K562 (cell line): ENCODE measurements at regions not wholly inside any gene's neighbourhood (a gene's known extent, or its start where the extent isn't known, plus 50 kb on each side); places are given as distances from the start of the nearest gene placed in this dataset.

Source experiments
- CBFA2T3 ChIP-seq: fragments of 450-650 bp; IDR thresholded peaks from 2 replicates; pipeline ENCODE4 v1.6.1; 2017
- GABPB1 ChIP-seq: sonication (generic); formaldehyde crosslinking; IDR thresholded peaks from 2 replicates; pipeline ENCODE4 v1.8.0; 2022; ENCODE audit warnings: mild to moderate bottlenecking, missing genetic modification reagents
- HOXB6 ChIP-seq: fragments of 250-450 bp; sonication (Bioruptor Pico); IDR thresholded peaks from 2 replicates; pipeline ENCODE4 v1.5.1; 2022; ENCODE audit warnings: mild to moderate bottlenecking, borderline replicate concordance
- TAF1 ChIP-seq: IDR thresholded peaks from 2 replicates; pipeline ENCODE4 v1.6.1; 2011; ENCODE audit warnings: mild to moderate bottlenecking, low read length, moderate library complexity; ENCODE audit not compliant: insufficient read depth, control insufficient read depth, severe bottlenecking; ENCODE audit errors: extremely low read depth
- TF ChIP-seq, protein P1 (sequence below): fragments of 450-650 bp; IDR thresholded peaks from 2 replicates; pipeline ENCODE4 v1.6.1; 2014; ENCODE audit warnings: low read depth, mild to moderate bottlenecking, moderate library complexity, borderline replicate concordance
- TF ChIP-seq, protein P2 (sequence below), 2 experiments: fragments of 450-650 bp in 1 of 2; IDR thresholded peaks; 2 replicates each; pipeline ENCODE4 v1.6.1; 2011 to 2017; ENCODE audit warnings: low read depth in 2 of 2, antibody characterized with exemption in 1 of 2, borderline replicate concordance in 1 of 2, low read length in 1 of 2, mild to moderate bottlenecking in 1 of 2, mixed read lengths in 1 of 2; ENCODE audit not compliant: control insufficient read depth in 1 of 2

DNA sequence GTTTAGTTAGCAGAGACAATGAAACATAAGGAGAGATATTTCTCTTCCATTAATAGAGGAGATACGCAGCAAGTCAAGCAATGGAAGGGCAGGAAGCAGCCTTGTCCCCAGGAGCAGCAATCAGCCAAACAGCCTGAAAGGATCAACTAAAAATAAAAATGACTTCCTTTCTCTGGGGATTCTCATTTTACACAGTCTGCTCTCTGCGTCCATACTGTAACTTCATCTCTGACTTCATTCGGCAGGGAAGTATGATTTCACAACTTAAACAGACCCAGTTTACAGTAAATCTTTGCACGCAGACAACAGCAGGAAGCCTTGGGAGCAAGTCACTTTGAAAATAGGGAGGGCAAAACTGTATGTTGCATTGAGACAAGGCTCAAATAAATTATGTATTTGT lies 826.7 kb downstream of the DIAPH3 start:
- TF ChIP-seq TAF1 (no peak), CBFA2T3 (no peak), GABPB1 (CRISPR knock-in tag) (no peak), HOXB6 (CRISPR knock-in tag) (no peak)
- TF ChIP-seq, protein P1, sequence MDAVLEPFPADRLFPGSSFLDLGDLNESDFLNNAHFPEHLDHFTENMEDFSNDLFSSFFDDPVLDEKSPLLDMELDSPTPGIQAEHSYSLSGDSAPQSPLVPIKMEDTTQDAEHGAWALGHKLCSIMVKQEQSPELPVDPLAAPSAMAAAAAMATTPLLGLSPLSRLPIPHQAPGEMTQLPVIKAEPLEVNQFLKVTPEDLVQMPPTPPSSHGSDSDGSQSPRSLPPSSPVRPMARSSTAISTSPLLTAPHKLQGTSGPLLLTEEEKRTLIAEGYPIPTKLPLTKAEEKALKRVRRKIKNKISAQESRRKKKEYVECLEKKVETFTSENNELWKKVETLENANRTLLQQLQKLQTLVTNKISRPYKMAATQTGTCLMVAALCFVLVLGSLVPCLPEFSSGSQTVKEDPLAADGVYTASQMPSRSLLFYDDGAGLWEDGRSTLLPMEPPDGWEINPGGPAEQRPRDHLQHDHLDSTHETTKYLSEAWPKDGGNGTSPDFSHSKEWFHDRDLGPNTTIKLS = no peak
- TF ChIP-seq, protein P2, sequence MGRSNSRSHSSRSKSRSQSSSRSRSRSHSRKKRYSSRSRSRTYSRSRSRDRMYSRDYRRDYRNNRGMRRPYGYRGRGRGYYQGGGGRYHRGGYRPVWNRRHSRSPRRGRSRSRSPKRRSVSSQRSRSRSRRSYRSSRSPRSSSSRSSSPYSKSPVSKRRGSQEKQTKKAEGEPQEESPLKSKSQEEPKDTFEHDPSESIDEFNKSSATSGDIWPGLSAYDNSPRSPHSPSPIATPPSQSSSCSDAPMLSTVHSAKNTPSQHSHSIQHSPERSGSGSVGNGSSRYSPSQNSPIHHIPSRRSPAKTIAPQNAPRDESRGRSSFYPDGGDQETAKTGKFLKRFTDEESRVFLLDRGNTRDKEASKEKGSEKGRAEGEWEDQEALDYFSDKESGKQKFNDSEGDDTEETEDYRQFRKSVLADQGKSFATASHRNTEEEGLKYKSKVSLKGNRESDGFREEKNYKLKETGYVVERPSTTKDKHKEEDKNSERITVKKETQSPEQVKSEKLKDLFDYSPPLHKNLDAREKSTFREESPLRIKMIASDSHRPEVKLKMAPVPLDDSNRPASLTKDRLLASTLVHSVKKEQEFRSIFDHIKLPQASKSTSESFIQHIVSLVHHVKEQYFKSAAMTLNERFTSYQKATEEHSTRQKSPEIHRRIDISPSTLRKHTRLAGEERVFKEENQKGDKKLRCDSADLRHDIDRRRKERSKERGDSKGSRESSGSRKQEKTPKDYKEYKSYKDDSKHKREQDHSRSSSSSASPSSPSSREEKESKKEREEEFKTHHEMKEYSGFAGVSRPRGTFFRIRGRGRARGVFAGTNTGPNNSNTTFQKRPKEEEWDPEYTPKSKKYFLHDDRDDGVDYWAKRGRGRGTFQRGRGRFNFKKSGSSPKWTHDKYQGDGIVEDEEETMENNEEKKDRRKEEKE (IDR thresholded peaks at IDR 0.05; ENCODE audit: borderline replicate concordance in 1 of 2, control insufficient read depth in 1 of 2, low read depth in 2 of 2, low read length in 1 of 2) = no peak
